ENCODE measurements at regions not wholly inside any gene's neighbourhood (a gene's known extent, or its start where the extent isn't known, plus 50 kb on each side); places are given as distances from the start of the nearest gene placed in this dataset.

GRCh38 chr6:62614442-62614841, 328.4 kb upstream of the KHDRBS2 start:
- Mint-ChIP-seq H3K36me3 (no peaks in the 10 kb centered on the region), H3K4me3 (no peak overlapping the region), H3K9me3 (no peaks in the 10 kb centered on the region), H3K27ac (no peak overlapping the region), H3K4me1 (no peaks in the 10 kb centered on the region), H3K27me3 (ENCODE audit: insufficient read depth, low read depth) (no peaks in the 10 kb centered on the region)
- H3K27ac ChIP-seq = no peak overlapping the region
- no peak overlapping the region for H3K4me2 ChIP-seq
- H3K4me3 ChIP-seq = no peak overlapping the region
- H3K79me2 ChIP-seq (ENCODE audit: low read depth) = no peaks in the 10 kb centered on the region
- no peaks in the 10 kb centered on the region for H3K27me3 ChIP-seq
- H3K9ac ChIP-seq = no peak overlapping the region
- no peaks in the 10 kb centered on the region for H3K9me3 ChIP-seq (ENCODE audit: low read depth)
- no peaks in the 10 kb centered on the region for H3F3A ChIP-seq (ENCODE audit: low read depth)
- no peak overlapping the region for H2AFZ ChIP-seq (replicated peaks)
- TF ChIP-seq EZH2phosphoT487 (IDR thresholded peaks at IDR 0.05) (no peak), CTCF (IDR thresholded peaks at IDR 0.05) (peak; percentile 36)
- no peaks in the 10 kb centered on the region for H4K20me1 ChIP-seq (ENCODE audit: low read depth)
- no peaks in the 10 kb centered on the region for H3K36me3 ChIP-seq
- peak; percentile 15 for DNase-seq (ENCODE audit: low spot score)
- no peaks in the 10 kb centered on the region for H3K4me1 ChIP-seq

GRCh38 chr6:62613928-62614327, 327.9 kb upstream of the KHDRBS2 start:
- Mint-ChIP-seq H3K27me3 (ENCODE audit: insufficient read depth, low read depth) (no peaks in the 10 kb centered on the region), H3K36me3 (no peaks in the 10 kb centered on the region), H3K4me1 (no peaks in the 10 kb centered on the region), H3K27ac (no peak overlapping the region), H3K4me3 (no peak overlapping the region), H3K9me3 (no peaks in the 10 kb centered on the region)
- Histone ChIP-seq H3K9ac (no peak overlapping the region), H3K36me3 (no peaks in the 10 kb centered on the region), H3K27ac (no peak overlapping the region), H4K20me1 (ENCODE audit: low read depth) (no peaks in the 10 kb centered on the region), H3K79me2 (ENCODE audit: low read depth) (no peaks in the 10 kb centered on the region), H3K4me1 (no peaks in the 10 kb centered on the region), H3K9me3 (ENCODE audit: low read depth) (no peaks in the 10 kb centered on the region), H3K4me3 (no peak overlapping the region), H2AFZ (replicated peaks) (no peak overlapping the region), H3K4me2 (no peak overlapping the region), H3K27me3 (no peaks in the 10 kb centered on the region), H3F3A (ENCODE audit: low read depth) (no peaks in the 10 kb centered on the region)
- no peak for TF ChIP-seq EZH2phosphoT487 (IDR thresholded peaks at IDR 0.05)
- no peak for TF ChIP-seq CTCF (IDR thresholded peaks at IDR 0.05)
- no peak for TF ChIP-seq EZH2 (IDR thresholded peaks at IDR 0.05)
- no peak for DNase-seq (ENCODE audit: low spot score)

- Histone ChIP-seq H3F3A (ENCODE audit: low read depth) (no peaks in the 10 kb centered on the region), H3K27ac (no peak overlapping the region), H3K4me3 (no peak overlapping the region), H3K4me1 (no peaks in the 10 kb centered on the region), H4K20me1 (ENCODE audit: low read depth) (no peaks in the 10 kb centered on the region), H3K36me3 (no peaks in the 10 kb centered on the region), H3K4me2 (no peak overlapping the region), H3K9me3 (ENCODE audit: low read depth) (no peaks in the 10 kb centered on the region), H3K79me2 (ENCODE audit: low read depth) (no peaks in the 10 kb centered on the region), H3K27me3 (no peaks in the 10 kb centered on the region), H3K9ac (no peak overlapping the region), H2AFZ (replicated peaks) (no peak overlapping the region)
- Mint-ChIP-seq H3K4me1 (no peaks in the 10 kb centered on the region), H3K4me3 (no peak overlapping the region), H3K36me3 (no peaks in the 10 kb centered on the region), H3K9me3 (no peaks in the 10 kb centered on the region), H3K27me3 (ENCODE audit: insufficient read depth, low read depth) (no peaks in the 10 kb centered on the region), H3K27ac (no peak overlapping the region)
- DNase-seq (ENCODE audit: low spot score) = no peak
- TF ChIP-seq EZH2phosphoT487 (IDR thresholded peaks at IDR 0.05) (no peak), CTCF (IDR thresholded peaks at IDR 0.05) (no peak)
These were observed 326.4 kb upstream of the KHDRBS2 start for GRCh38 chr6:62612471-62612870.

GRCh38 chr6:62570372-62570771, 284.3 kb upstream of the KHDRBS2 start:
- Histone ChIP-seq H4K20me1 (ENCODE audit: low read depth) (no peaks in the 10 kb centered on the region), H3K9me3 (ENCODE audit: low read depth) (no peaks in the 10 kb centered on the region), H3K4me2 (no peak overlapping the region), H2AFZ (replicated peaks) (no peak overlapping the region), H3K36me3 (no peaks in the 10 kb centered on the region), H3K27me3 (no peaks in the 10 kb centered on the region), H3K27ac (no peak overlapping the region), H3K4me1 (no peaks in the 10 kb centered on the region), H3F3A (ENCODE audit: low read depth) (no peaks in the 10 kb centered on the region), H3K79me2 (ENCODE audit: low read depth) (no peaks in the 10 kb centered on the region), H3K9ac (no peak overlapping the region), H3K4me3 (no peak overlapping the region)
- Mint-ChIP-seq H3K36me3 (no peaks in the 10 kb centered on the region), H3K4me1 (peaks cover 3% of the 10 kb centered on the region), H3K27me3 (ENCODE audit: insufficient read depth, low read depth) (no peaks in the 10 kb centered on the region), H3K27ac (no peak overlapping the region), H3K4me3 (no peak overlapping the region), H3K9me3 (no peaks in the 10 kb centered on the region)
- TF ChIP-seq CTCF (IDR thresholded peaks at IDR 0.05) = no peak
- no peak for TF ChIP-seq EZH2 (IDR thresholded peaks at IDR 0.05)
- no peak for TF ChIP-seq EZH2phosphoT487 (IDR thresholded peaks at IDR 0.05)
- no peak for DNase-seq (ENCODE audit: low spot score)
